Kidney (tissue), 13 donors: ENCODE measurements at regions not wholly inside any gene's neighbourhood (a gene's known extent, or its start where the extent isn't known, plus 50 kb on each side); places are given as distances from the start of the nearest gene placed in this dataset.
"Not testable (repeated sequence)": the region's sequence is repeated elsewhere in the genome, so short reads cannot be mapped to it uniquely, and the experiment has no call there.

ENCODE experiments used
- DNase-seq, 5 donors: peaks; one replicate each; pipeline ENCODE4 v3.0.0-alpha.2; 2013 to 2020
- FAIRE-seq: peaks from 2 replicates; lab custom pipeline; 2012; peaks lifted over from hg19 to GRCh38; lab: Jason Lieb, UNC
- H3K27ac ChIP-seq, 2 donors: one replicate each; pipeline ENCODE4 v1.7.0; 2013; ENCODE audit warnings: low read depth in 2 of 2, low read length in 2 of 2, inconsistent platforms in 1 of 2
- H3K27me3 ChIP-seq: one replicate; pipeline ENCODE4 v1.7.1; 2013; ENCODE audit warnings: low read length, inconsistent platforms; ENCODE audit not compliant: control insufficient read depth, insufficient read depth
- H3K36me3 ChIP-seq, 3 donors: one replicate each; pipeline versions ENCODE4 v1.7.0 to v1.7.1; 2013; ENCODE audit warnings: low read length in 3 of 3, control low read depth in 1 of 3, inconsistent platforms in 1 of 3; ENCODE audit not compliant: insufficient read depth in 3 of 3, control insufficient read depth in 2 of 3
- H3K4me1 ChIP-seq, 3 donors: one replicate each; pipeline versions ENCODE4 v1.7.0 to v1.7.1; 2013; ENCODE audit warnings: low read length in 3 of 3, inconsistent platforms in 1 of 3, low read depth in 1 of 3; ENCODE audit not compliant: control insufficient read depth in 2 of 3, insufficient read depth in 2 of 3
- H3K4me3 ChIP-seq, 3 donors: one replicate each; pipeline versions ENCODE4 v1.7.0 to v1.8.1; 2013; ENCODE audit warnings: low read length in 3 of 3, control low read depth in 1 of 3, inconsistent platforms in 1 of 3
- H3K9ac ChIP-seq, 3 donors: one replicate each; pipeline versions ENCODE4 v1.7.0 to v1.7.1; 2013; ENCODE audit warnings: low read length in 3 of 3, control low read depth in 1 of 3, inconsistent platforms in 1 of 3
- H3K9me3 ChIP-seq, 3 donors: one replicate each; pipeline versions ENCODE4 v1.7.0 to v1.7.1; 2013; ENCODE audit warnings: low read length in 3 of 3, control low read depth in 1 of 3, inconsistent platforms in 1 of 3; ENCODE audit not compliant: control insufficient read depth in 2 of 3, insufficient read depth in 1 of 3
- intact Hi-C: fragments of 100-400 bp; cut with DNase I; formaldehyde crosslinking; loops from one replicate; pipeline ENCODE4 v1.11.1; 2022
- TF ChIP-seq, protein P1 (sequence below): IDR thresholded peaks from 3 replicates; pipeline ENCODE4 v1.5.1; 2012; ENCODE audit warnings: mild to moderate bottlenecking, moderate library complexity, borderline replicate concordance; ENCODE audit not compliant: insufficient read depth; ENCODE audit errors: extremely low read depth
- donor health status: control.
- donor health status: control.
- donor health status: control.
- donor health status: control.
- donor health status: control.
- donor health status: DM: yes; HTN: yes; CAD: no.
- donor health status: Normal renal cell carcinoma (clear cell type).

DNA sequence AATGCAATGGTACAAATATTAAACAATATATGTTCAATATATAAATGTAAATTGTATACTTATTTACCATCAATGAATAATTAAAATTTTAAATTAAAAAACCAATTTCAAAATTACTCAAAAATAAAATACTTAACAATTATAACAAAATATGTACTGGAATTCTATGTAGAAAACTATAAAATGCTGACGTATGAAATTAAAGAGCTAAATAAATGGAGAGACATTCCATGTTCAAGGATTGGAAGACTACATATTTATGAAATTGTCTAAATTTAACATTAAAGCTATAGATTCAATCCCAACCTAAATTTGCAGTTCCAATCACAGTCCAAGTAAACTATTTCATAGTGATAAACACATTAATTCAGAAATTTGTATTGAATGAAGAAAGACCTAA lies 1522.4 kb downstream of the SI start:
- Histone ChIP-seq H3K9ac (no peak overlapping the region), H3K4me1 (no peaks in the 10 kb centered on the region), H3K27ac (no peak overlapping the region), H3K36me3 (no peaks in the 10 kb centered on the region), H3K4me3 (no peak overlapping the region), H3K9me3 (no peaks in the 10 kb centered on the region), H3K27me3 (no peaks in the 10 kb centered on the region)
- DNase-seq, result no peak
- intact Hi-C loops, result no loop called here
- FAIRE-seq, result peak; percentile 69
- TF ChIP-seq, protein P1, sequence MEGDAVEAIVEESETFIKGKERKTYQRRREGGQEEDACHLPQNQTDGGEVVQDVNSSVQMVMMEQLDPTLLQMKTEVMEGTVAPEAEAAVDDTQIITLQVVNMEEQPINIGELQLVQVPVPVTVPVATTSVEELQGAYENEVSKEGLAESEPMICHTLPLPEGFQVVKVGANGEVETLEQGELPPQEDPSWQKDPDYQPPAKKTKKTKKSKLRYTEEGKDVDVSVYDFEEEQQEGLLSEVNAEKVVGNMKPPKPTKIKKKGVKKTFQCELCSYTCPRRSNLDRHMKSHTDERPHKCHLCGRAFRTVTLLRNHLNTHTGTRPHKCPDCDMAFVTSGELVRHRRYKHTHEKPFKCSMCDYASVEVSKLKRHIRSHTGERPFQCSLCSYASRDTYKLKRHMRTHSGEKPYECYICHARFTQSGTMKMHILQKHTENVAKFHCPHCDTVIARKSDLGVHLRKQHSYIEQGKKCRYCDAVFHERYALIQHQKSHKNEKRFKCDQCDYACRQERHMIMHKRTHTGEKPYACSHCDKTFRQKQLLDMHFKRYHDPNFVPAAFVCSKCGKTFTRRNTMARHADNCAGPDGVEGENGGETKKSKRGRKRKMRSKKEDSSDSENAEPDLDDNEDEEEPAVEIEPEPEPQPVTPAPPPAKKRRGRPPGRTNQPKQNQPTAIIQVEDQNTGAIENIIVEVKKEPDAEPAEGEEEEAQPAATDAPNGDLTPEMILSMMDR, result no peak

DNA sequence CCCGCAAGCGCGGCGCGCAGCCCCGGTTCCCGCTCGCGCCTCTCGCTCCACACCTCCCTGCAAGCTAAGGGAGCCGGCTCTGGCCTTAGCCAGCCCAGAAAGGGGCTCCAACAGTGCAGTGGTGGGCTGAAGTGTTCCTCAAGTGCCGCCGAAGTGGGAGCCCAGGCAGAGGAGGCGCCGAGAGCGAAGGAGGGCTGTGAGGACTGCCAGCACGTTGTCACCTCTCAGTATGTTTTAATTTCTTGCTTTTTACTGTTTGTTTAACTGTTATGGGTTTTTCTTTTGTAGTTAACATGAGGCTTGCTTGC lies 1525.7 kb downstream of the SI start:
- no peak overlapping the region for H3K4me3 ChIP-seq
- H3K9ac ChIP-seq, result no peak overlapping the region
- no peak overlapping the region for H3K27ac ChIP-seq
- FAIRE-seq, result no peak
- TF ChIP-seq, protein P1, result no peak
- no peaks in the 10 kb centered on the region for H3K36me3 ChIP-seq
- DNase-seq, result peak in 1 of 5 donors; percentile 32
- H3K27me3 ChIP-seq, result no peaks in the 10 kb centered on the region
- no peaks in the 10 kb centered on the region for H3K4me1 ChIP-seq
- H3K9me3 ChIP-seq, result no peaks in the 10 kb centered on the region
- intact Hi-C loops, result no loop called here

DNA sequence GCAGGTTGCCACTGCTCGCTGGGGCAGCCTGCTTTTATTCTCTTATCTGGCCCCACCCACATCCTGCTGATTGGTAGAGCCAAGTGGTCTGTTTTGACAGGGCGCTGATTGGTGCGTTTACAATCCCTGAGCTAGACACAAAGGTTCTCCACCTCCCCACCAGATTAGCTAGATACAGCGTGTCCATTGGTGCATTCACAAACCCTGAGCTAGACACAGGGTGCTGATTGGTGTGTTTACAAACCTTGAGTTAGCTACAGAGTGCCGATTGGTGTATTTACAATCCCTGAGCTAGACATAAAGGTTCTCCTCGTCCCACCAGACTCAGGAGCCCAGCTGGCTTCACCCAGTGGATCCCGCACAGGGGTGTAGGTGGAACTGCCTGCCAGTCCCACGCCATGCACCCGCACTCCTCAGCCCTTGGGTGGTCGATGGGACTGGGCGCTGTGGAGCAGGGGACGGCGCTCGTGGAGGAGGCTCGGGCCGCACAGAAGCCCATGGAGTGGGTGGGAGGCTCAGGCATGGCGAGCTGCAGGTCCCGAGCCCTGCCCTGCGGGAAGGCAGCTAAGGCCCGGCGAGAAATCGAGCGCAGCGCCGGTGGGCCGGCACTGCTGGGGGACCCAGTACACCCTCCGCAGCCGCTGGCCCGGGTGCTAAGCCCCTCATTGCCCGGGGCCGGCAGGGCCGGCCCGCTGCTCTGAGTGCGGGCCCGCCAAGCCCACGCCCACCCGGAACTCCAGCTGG lies 1526.2 kb downstream of the SI start:
- H3K4me3 ChIP-seq, H3K36me3 ChIP-seq, H3K9me3 ChIP-seq, H3K27me3 ChIP-seq, FAIRE-seq, H3K9ac ChIP-seq, H3K27ac ChIP-seq, intact Hi-C loops, H3K4me1 ChIP-seq: not testable (repeated sequence)
- DNase-seq, result peak in 1 of 5 donors; percentile 53

DNA sequence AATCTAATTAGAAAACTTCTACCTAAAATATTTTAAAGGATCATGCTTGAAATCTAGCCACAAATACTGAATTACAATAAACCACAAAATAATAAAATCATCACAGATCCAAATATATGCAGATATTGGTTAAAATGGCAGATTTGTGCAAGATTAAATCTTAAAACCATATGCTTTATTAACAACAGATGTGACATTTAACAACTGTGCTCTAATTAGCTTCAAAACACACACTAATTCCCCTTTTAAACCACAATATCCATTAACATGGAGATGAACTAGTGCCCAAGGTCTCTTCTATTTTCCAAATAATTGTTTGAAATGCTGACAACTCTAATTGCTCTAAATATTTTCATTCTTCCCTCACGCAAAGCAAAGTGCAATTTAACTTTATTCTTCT lies 1530.3 kb downstream of the SI start:
- no peaks in the 10 kb centered on the region for H3K9me3 ChIP-seq

More for the DNA sequence above, 1530.3 kb downstream of the SI start:
- no peaks in the 10 kb centered on the region for H3K27me3 ChIP-seq
- no peak overlapping the region for H3K27ac ChIP-seq
- FAIRE-seq (no peak), DNase-seq (no peak)
- H3K9ac ChIP-seq, result no peak overlapping the region
- H3K36me3 ChIP-seq, result no peaks in the 10 kb centered on the region
- intact Hi-C loops, result no loop called here
- H3K4me3 ChIP-seq, result no peak overlapping the region
- TF ChIP-seq, protein P1, result no peak
- H3K4me1 ChIP-seq, result no peaks in the 10 kb centered on the region
